WTC11 (cell line): ENCODE measurements at regions not wholly inside any gene's neighbourhood (a gene's known extent, or its start where the extent isn't known, plus 50 kb on each side); places are given as distances from the start of the nearest gene placed in this dataset.

Source experiments
- JUN ChIP-seq: sonication (generic); formaldehyde crosslinking; IDR thresholded peaks from 2 replicates; pipeline ENCODE4 v1.8.0; 2023; ENCODE audit warnings: mild to moderate bottlenecking, missing genetic modification reagents
- PREB ChIP-seq: sonication (generic); formaldehyde crosslinking; IDR thresholded peaks from 2 replicates; pipeline ENCODE4 v1.8.1; 2022; ENCODE audit warnings: mild to moderate bottlenecking, missing genetic modification reagents, moderate library complexity, borderline replicate concordance
- ZNF423 ChIP-seq: fragments of 250-450 bp; sonication (Bioruptor Pico); IDR thresholded peaks from 2 replicates; pipeline ENCODE4 v2.1.2; 2022; ENCODE audit warnings: mild to moderate bottlenecking, moderate library complexity
- TF ChIP-seq, protein P1 (sequence below): fragments of 200-600 bp; IDR thresholded peaks from 2 replicates; pipeline ENCODE4 v1.8.0; 2022; ENCODE audit warnings: antibody characterized with exemption

DNA sequence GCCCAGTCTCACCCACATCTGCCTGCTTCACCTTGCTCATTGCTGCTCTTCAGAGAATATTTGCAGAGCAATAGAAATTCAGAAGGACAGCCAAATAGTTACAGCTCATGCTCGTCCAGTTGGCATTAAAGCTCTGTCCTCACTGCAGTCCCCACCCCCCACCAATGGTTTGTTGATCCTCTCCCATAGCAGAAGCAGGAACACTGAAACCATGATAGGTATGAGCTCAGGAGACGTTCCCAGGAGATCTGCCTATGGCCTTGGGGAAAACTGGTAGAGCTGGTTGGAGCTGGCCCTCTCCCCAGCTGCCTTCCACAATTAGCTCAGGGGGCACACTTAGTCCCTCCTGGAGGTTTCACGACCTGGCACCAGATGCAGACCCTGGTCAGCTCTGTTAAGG lies 68.6 kb upstream of the KMT2C start:
- TF ChIP-seq PREB (no peak), ZNF423 (CRISPR knock-in tag) (no peak), JUN (CRISPR knock-in tag) (no peak)
- TF ChIP-seq, protein P1, sequence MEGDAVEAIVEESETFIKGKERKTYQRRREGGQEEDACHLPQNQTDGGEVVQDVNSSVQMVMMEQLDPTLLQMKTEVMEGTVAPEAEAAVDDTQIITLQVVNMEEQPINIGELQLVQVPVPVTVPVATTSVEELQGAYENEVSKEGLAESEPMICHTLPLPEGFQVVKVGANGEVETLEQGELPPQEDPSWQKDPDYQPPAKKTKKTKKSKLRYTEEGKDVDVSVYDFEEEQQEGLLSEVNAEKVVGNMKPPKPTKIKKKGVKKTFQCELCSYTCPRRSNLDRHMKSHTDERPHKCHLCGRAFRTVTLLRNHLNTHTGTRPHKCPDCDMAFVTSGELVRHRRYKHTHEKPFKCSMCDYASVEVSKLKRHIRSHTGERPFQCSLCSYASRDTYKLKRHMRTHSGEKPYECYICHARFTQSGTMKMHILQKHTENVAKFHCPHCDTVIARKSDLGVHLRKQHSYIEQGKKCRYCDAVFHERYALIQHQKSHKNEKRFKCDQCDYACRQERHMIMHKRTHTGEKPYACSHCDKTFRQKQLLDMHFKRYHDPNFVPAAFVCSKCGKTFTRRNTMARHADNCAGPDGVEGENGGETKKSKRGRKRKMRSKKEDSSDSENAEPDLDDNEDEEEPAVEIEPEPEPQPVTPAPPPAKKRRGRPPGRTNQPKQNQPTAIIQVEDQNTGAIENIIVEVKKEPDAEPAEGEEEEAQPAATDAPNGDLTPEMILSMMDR: no peak
